SK-N-SH (cell line): ENCODE measurements at regions not wholly inside any gene's neighbourhood (a gene's known extent, or its start where the extent isn't known, plus 50 kb on each side); places are given as distances from the start of the nearest gene placed in this dataset.
A peak's percentile ranks its signal among the peaks of the same experiment; 100 is the strongest.

Experiments used
- CTCF ChIA-PET: fragments of 300-600, 350-600 bp; formaldehyde crosslinking; extraction: SDS; loops from one replicate; lab custom pipeline; 2021; lab: Yijun Ruan, JAX
- POLR2A ChIA-PET: fragments of 350-600 bp; sonication (Branson Sonifier 250); formaldehyde crosslinking; extraction: SDS; loops from one replicate; lab custom pipeline; 2020; ENCODE audit warnings: antibody characterized with exemption, inconsistent platforms; lab: Yijun Ruan, JAX
- DNase-seq: peaks from one replicate; pipeline ENCODE4 v3.0.0; 2012
- H2AFZ ChIP-seq: fragments of 200-600 bp; sonication (generic); 2 replicates; pipeline ENCODE4 v1.8.1; 2016; ENCODE audit warnings: antibody characterized with exemption, mild to moderate bottlenecking, low read depth
- H3F3A ChIP-seq: fragments of 200-600 bp; sonication (generic); replicated peaks from 2 replicates; pipeline ENCODE3; 2016; ENCODE audit warnings: antibody characterized with exemption, mild to moderate bottlenecking; ENCODE audit not compliant: insufficient read depth
- H3K27ac ChIP-seq, 2 experiments: fragments of 200-500 bp in 1 of 2; fragments of 200-600 bp in 1 of 2; sonication (Bioruptor generic) in 1 of 2; sonication (generic), shearing (Covaris generic) in 1 of 2; 2 replicates each; pipeline versions ENCODE4 v1.5.1 to v1.6.1; 2014 to 2016; ENCODE audit warnings: low read depth in 2 of 2, inconsistent platforms in 1 of 2, low read length in 1 of 2, mild to moderate bottlenecking in 1 of 2, mixed read lengths in 1 of 2
- H3K27me3 ChIP-seq: fragments of 200-600 bp; sonication (generic), shearing (Covaris generic); 2 replicates; pipeline ENCODE4 v1.6.1; 2016; ENCODE audit warnings: mixed run types; ENCODE audit not compliant: insufficient read depth
- H3K36me3 ChIP-seq, 2 experiments: fragments of 200-500 bp in 1 of 2; fragments of 200-600 bp in 1 of 2; sonication (Bioruptor generic) in 1 of 2; sonication (generic) in 1 of 2; replicated peaks in 1 of 2; 2 replicates each; pipeline versions ENCODE3 to v1.5.1; 2014 to 2016; ENCODE audit warnings: low read length in 1 of 2, mild to moderate bottlenecking in 1 of 2; ENCODE audit not compliant: insufficient read depth in 2 of 2, control insufficient read depth in 1 of 2
- H3K4me1 ChIP-seq, 2 experiments: fragments of 200-500 bp in 1 of 2; fragments of 200-600 bp in 1 of 2; sonication (Bioruptor generic) in 1 of 2; sonication (generic), shearing (Covaris generic) in 1 of 2; 2 replicates each; pipeline versions ENCODE4 v1.5.1 to v1.6.1; 2014 to 2016; ENCODE audit warnings: low read depth in 1 of 2, low read length in 1 of 2, mixed run types in 1 of 2; ENCODE audit not compliant: insufficient read depth in 2 of 2, control insufficient read depth in 1 of 2
- H3K4me2 ChIP-seq: fragments of 200-600 bp; sonication (generic), shearing (Covaris generic); 2 replicates; pipeline ENCODE4 v1.6.1; 2017; ENCODE audit warnings: mixed run types
- H3K4me3 ChIP-seq, 2 experiments: fragments of 200-500 bp in 1 of 2; fragments of 200-600 bp in 1 of 2; sonication (Bioruptor generic) in 1 of 2; sonication (generic), shearing (Covaris generic) in 1 of 2; 2 replicates each; pipeline versions ENCODE4 v1.5.1 to v1.8.1; 2014 to 2016; ENCODE audit warnings: low read depth in 2 of 2, inconsistent platforms in 1 of 2, low read length in 1 of 2, mild to moderate bottlenecking in 1 of 2, mixed read lengths in 1 of 2, moderate library complexity in 1 of 2
- H3K79me2 ChIP-seq: fragments of 200-600 bp; sonication (generic); 2 replicates; pipeline ENCODE4 v1.8.1; 2017; ENCODE audit warnings: mild to moderate bottlenecking; ENCODE audit not compliant: insufficient read depth
- H3K9ac ChIP-seq: fragments of 200-600 bp; sonication (generic); 2 replicates; pipeline ENCODE4 v1.6.1; 2017; ENCODE audit warnings: mixed run types
- H3K9me2 ChIP-seq: fragments of 200-600 bp; sonication (generic); 2 replicates; pipeline ENCODE4 v1.6.1; 2017; ENCODE audit warnings: mixed run types
- H3K9me3 ChIP-seq: fragments of 200-600 bp; sonication (generic); 2 replicates; pipeline ENCODE4 v1.6.1; 2017; ENCODE audit warnings: mixed run types, mild to moderate bottlenecking, moderate library complexity
- H4K20me1 ChIP-seq: fragments of 200-600 bp; sonication (generic); 2 replicates; pipeline ENCODE4 v1.6.1; 2017; ENCODE audit warnings: mild to moderate bottlenecking, mixed run types; ENCODE audit not compliant: insufficient read depth
- EZH2phosphoT487 ChIP-seq: fragments of 200-600 bp; sonication (generic); IDR thresholded peaks from 2 replicates; pipeline ENCODE4 v1.6.1; 2017; ENCODE audit warnings: low read depth, mixed run types, mild to moderate bottlenecking, antibody characterized with exemption, moderate library complexity, borderline replicate concordance
- FOXJ3 ChIP-seq: sonication (generic); formaldehyde crosslinking; IDR thresholded peaks from 2 replicates; pipeline ENCODE4 v1.5.1; 2020; ENCODE audit warnings: mild to moderate bottlenecking, missing genetic modification reagents
- GABPA ChIP-seq: IDR thresholded peaks from 2 replicates; pipeline ENCODE4 v1.4.0; 2012; ENCODE audit warnings: low read depth, mild to moderate bottlenecking
- IRF3 ChIP-seq: fragments of 150-350 bp; IDR thresholded peaks from 2 replicates; pipeline ENCODE4 v1.6.1; 2016; ENCODE audit warnings: mild to moderate bottlenecking, low read depth, low read length
- MEF2A ChIP-seq: IDR thresholded peaks from 2 replicates; pipeline ENCODE4 v1.4.0; 2012; ENCODE audit warnings: low read depth, borderline replicate concordance
- NRF1 ChIP-seq: IDR thresholded peaks from 2 replicates; pipeline ENCODE4 v1.6.1; 2012; ENCODE audit warnings: low read depth, mild to moderate bottlenecking, low read length
- RCOR1 ChIP-seq: fragments of 150-350 bp; IDR thresholded peaks from 2 replicates; pipeline ENCODE4 v1.6.1; 2017; ENCODE audit warnings: antibody characterized with exemption, low read length
- SIN3A ChIP-seq: IDR thresholded peaks from 2 replicates; pipeline ENCODE4 v1.6.1; 2012; ENCODE audit warnings: low read depth, mild to moderate bottlenecking, low read length, moderate library complexity, borderline replicate concordance
- TCF12 ChIP-seq: IDR thresholded peaks from 2 replicates; pipeline ENCODE4 v1.4.0; 2012
- YY1 ChIP-seq: IDR thresholded peaks from 2 replicates; pipeline ENCODE4 v1.4.0; 2012; ENCODE audit warnings: low read depth, mild to moderate bottlenecking
- WGBS: methylation state at CpG from one replicate; pipeline ENCODE4 v1.1.6; 2017; ENCODE audit warnings: low lambda C conversion rate; 5-methylcytosine and 5-hydroxymethylcytosine counted together
- TF ChIP-seq, protein P1 (sequence below): IDR thresholded peaks from 2 replicates; pipeline ENCODE4 v1.4.0; 2012; ENCODE audit warnings: low read depth, borderline replicate concordance
- TF ChIP-seq, protein P2 (sequence below): IDR thresholded peaks from 2 replicates; pipeline ENCODE4 v1.6.1; 2012; ENCODE audit warnings: mild to moderate bottlenecking, low read depth, low read length, moderate library complexity
- TF ChIP-seq, protein P3 (sequence below): IDR thresholded peaks from 2 replicates; pipeline ENCODE4; 2012

- Histone ChIP-seq H3K36me3 (peaks cover 0 to 3% of the 10 kb centered on the region in 2 experiments), H3F3A (no peaks in the 10 kb centered on the region), H3K27ac (no peak overlapping the region), H3K4me1 (no peaks in the 10 kb centered on the region), H3K4me3 (no peak overlapping the region), H3K79me2 (no peaks in the 10 kb centered on the region), H3K9me3 (peaks cover 12% of the 10 kb centered on the region), H3K27me3 (no peaks in the 10 kb centered on the region), H3K4me2 (no peak overlapping the region), H4K20me1 (no peaks in the 10 kb centered on the region), H3K9me2 (no peaks in the 10 kb centered on the region), H2AFZ (no peak overlapping the region), H3K9ac (no peak overlapping the region)
- 3% methylated on average over 2 of the region's 2 CpGs for WGBS
- ChIA-PET POLR2A (no interaction called here), CTCF (no interaction called here)
- TF ChIP-seq GABPA (no peak), IRF3 (no peak), TCF12 (no peak), SIN3A (no peak), RCOR1 (no peak), EZH2phosphoT487 (no peak), MEF2A (no peak), FOXJ3 (CRISPR knock-in tag) (no peak), NRF1 (no peak), YY1 (no peak)
- TF ChIP-seq, protein P1, sequence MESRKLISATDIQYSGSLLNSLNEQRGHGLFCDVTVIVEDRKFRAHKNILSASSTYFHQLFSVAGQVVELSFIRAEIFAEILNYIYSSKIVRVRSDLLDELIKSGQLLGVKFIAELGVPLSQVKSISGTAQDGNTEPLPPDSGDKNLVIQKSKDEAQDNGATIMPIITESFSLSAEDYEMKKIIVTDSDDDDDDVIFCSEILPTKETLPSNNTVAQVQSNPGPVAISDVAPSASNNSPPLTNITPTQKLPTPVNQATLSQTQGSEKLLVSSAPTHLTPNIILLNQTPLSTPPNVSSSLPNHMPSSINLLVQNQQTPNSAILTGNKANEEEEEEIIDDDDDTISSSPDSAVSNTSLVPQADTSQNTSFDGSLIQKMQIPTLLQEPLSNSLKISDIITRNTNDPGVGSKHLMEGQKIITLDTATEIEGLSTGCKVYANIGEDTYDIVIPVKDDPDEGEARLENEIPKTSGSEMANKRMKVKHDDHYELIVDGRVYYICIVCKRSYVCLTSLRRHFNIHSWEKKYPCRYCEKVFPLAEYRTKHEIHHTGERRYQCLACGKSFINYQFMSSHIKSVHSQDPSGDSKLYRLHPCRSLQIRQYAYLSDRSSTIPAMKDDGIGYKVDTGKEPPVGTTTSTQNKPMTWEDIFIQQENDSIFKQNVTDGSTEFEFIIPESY, result no peak
- TF ChIP-seq, protein P2, sequence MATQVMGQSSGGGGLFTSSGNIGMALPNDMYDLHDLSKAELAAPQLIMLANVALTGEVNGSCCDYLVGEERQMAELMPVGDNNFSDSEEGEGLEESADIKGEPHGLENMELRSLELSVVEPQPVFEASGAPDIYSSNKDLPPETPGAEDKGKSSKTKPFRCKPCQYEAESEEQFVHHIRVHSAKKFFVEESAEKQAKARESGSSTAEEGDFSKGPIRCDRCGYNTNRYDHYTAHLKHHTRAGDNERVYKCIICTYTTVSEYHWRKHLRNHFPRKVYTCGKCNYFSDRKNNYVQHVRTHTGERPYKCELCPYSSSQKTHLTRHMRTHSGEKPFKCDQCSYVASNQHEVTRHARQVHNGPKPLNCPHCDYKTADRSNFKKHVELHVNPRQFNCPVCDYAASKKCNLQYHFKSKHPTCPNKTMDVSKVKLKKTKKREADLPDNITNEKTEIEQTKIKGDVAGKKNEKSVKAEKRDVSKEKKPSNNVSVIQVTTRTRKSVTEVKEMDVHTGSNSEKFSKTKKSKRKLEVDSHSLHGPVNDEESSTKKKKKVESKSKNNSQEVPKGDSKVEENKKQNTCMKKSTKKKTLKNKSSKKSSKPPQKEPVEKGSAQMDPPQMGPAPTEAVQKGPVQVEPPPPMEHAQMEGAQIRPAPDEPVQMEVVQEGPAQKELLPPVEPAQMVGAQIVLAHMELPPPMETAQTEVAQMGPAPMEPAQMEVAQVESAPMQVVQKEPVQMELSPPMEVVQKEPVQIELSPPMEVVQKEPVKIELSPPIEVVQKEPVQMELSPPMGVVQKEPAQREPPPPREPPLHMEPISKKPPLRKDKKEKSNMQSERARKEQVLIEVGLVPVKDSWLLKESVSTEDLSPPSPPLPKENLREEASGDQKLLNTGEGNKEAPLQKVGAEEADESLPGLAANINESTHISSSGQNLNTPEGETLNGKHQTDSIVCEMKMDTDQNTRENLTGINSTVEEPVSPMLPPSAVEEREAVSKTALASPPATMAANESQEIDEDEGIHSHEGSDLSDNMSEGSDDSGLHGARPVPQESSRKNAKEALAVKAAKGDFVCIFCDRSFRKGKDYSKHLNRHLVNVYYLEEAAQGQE, result no peak
- TF ChIP-seq, protein P3, sequence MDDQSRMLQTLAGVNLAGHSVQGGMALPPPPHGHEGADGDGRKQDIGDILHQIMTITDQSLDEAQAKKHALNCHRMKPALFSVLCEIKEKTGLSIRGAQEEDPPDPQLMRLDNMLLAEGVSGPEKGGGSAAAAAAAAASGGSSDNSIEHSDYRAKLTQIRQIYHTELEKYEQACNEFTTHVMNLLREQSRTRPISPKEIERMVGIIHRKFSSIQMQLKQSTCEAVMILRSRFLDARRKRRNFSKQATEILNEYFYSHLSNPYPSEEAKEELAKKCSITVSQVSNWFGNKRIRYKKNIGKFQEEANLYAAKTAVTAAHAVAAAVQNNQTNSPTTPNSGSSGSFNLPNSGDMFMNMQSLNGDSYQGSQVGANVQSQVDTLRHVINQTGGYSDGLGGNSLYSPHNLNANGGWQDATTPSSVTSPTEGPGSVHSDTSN, result no peak
- peak; percentile 4 for DNase-seq
Observed at GRCh38 chr4:179671609-179672008, 2229.4 kb upstream of the AGA start.
